Neutrophil (primary cell): ENCODE measurements at regions not wholly inside any gene's neighbourhood (a gene's known extent, or its start where the extent isn't known, plus 50 kb on each side); places are given as distances from the start of the nearest gene placed in this dataset.

Experiments used
- H3K27ac ChIP-seq: fragments of 200-600 bp; sonication (generic); 2 replicates; pipeline ENCODE4 v1.5.1; 2016; ENCODE audit warnings: mild to moderate bottlenecking, moderate library complexity
- H3K27me3 ChIP-seq: fragments of 200-600 bp; sonication (generic); 2 replicates; pipeline ENCODE4 v1.6.0; 2016; ENCODE audit warnings: mild to moderate bottlenecking
- H3K36me3 ChIP-seq: fragments of 200-600 bp; sonication (generic); 2 replicates; pipeline ENCODE4 v1.5.1; 2017
- H3K4me1 ChIP-seq, 2 experiments: fragments of 200-600 bp in 1 of 2; sonication (generic) in 1 of 2; 1 replicate in 1 of 2; 2 replicates in 1 of 2; pipeline versions ENCODE4 v1.5.1 to v1.6.1; 2013 to 2016; ENCODE audit warnings: low read depth in 1 of 2, low read length in 1 of 2, mild to moderate bottlenecking in 1 of 2, moderate library complexity in 1 of 2; ENCODE audit not compliant: control insufficient read depth in 1 of 2, insufficient read depth in 1 of 2
- H3K4me3 ChIP-seq, 2 experiments: fragments of 200-600 bp in 1 of 2; sonication (generic) in 1 of 2; 1 replicate in 1 of 2; 2 replicates in 1 of 2; pipeline ENCODE4 v1.5.1; 2013 to 2016; ENCODE audit warnings: low read depth in 1 of 2, low read length in 1 of 2, mild to moderate bottlenecking in 1 of 2, moderate library complexity in 1 of 2
- H3K9me3 ChIP-seq: fragments of 200-600 bp; sonication (generic); 2 replicates; pipeline ENCODE4 v1.5.1; 2016
- CTCF ChIP-seq: fragments of 200-600 bp; sonication (generic); IDR thresholded peaks from 2 replicates; pipeline ENCODE4 v1.5.1; 2016; ENCODE audit warnings: antibody characterized with exemption

GRCh38 chr4:57243076-57243475 lies 132.9 kb upstream of the IGFBP7 start:
- Histone ChIP-seq H3K36me3 (no peaks in the 10 kb centered on the region), H3K27ac (no peak overlapping the region), H3K9me3 (no peaks in the 10 kb centered on the region), H3K27me3 (peaks cover 4% of the 10 kb centered on the region), H3K4me3 (no peak overlapping the region), H3K4me1 (no peaks in the 10 kb centered on the region)
- TF ChIP-seq CTCF = no peak

- H3K36me3 ChIP-seq = no peaks in the 10 kb centered on the region
- H3K9me3 ChIP-seq = no peaks in the 10 kb centered on the region
- H3K27ac ChIP-seq = no peak overlapping the region
- H3K27me3 ChIP-seq = no peaks in the 10 kb centered on the region
- no peaks in the 10 kb centered on the region for H3K4me1 ChIP-seq
- no peak overlapping the region for H3K4me3 ChIP-seq
- TF ChIP-seq CTCF = no peak
Measured at GRCh38 chr4:57234252-57234775, 124.1 kb upstream of the IGFBP7 start.

GRCh38 chr4:57233386-57233785 lies 123.2 kb upstream of the IGFBP7 start:
- H3K27ac ChIP-seq = no peak overlapping the region
- H3K36me3 ChIP-seq = no peaks in the 10 kb centered on the region
- H3K4me1 ChIP-seq = no peaks in the 10 kb centered on the region
- H3K9me3 ChIP-seq = no peaks in the 10 kb centered on the region
- no peak for TF ChIP-seq CTCF
- no peaks in the 10 kb centered on the region for H3K27me3 ChIP-seq
- H3K4me3 ChIP-seq = no peak overlapping the region

- Histone ChIP-seq H3K27ac (no peak overlapping the region), H3K4me3 (no peak overlapping the region), H3K9me3 (no peaks in the 10 kb centered on the region), H3K27me3 (no peaks in the 10 kb centered on the region), H3K36me3 (no peaks in the 10 kb centered on the region), H3K4me1 (no peaks in the 10 kb centered on the region)
- no peak for TF ChIP-seq CTCF
Measured at GRCh38 chr4:57231781-57232180, 121.6 kb upstream of the IGFBP7 start.

GRCh38 chr4:57220734-57221133 lies 110.5 kb upstream of the IGFBP7 start:
- Histone ChIP-seq H3K27ac (no peak overlapping the region), H3K27me3 (no peaks in the 10 kb centered on the region), H3K4me3 (no peak overlapping the region), H3K36me3 (no peaks in the 10 kb centered on the region), H3K4me1 (no peaks in the 10 kb centered on the region), H3K9me3 (no peaks in the 10 kb centered on the region)
- TF ChIP-seq CTCF = no peak

GRCh38 chr4:57220172-57220571 lies 110.0 kb upstream of the IGFBP7 start:
- H3K9me3 ChIP-seq = no peaks in the 10 kb centered on the region
- H3K4me3 ChIP-seq = no peak overlapping the region
- H3K36me3 ChIP-seq = no peaks in the 10 kb centered on the region
- H3K4me1 ChIP-seq = no peaks in the 10 kb centered on the region
- no peak for TF ChIP-seq CTCF
- H3K27me3 ChIP-seq = no peaks in the 10 kb centered on the region
- H3K27ac ChIP-seq = no peak overlapping the region
